ENCODE measurements at regions not wholly inside any gene's neighbourhood (a gene's known extent, or its start where the extent isn't known, plus 50 kb on each side); places are given as distances from the start of the nearest gene placed in this dataset.

DNA sequence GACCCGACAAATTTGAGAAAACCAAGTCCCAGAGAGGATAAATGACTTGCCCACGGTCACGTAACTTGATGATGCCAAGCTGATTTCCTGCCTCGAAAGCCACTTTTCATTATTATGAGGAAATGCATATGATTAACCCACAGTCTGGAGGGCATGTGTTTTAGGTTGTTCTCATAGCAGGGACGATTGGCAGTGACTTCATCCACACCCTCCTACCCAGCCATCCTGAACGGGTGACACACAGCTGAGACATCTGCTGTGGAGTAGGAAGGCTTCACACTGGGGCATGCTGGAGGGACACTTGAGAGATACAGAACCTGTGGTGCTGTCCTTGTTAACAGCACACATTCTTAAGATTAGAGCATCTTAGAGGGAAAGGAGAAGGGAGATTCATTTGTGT, 65.4 kb upstream of the WDFY2 start:
- Histone ChIP-seq H3K4me2 (ENCODE audit: low read length) (no peak overlapping the region), H3K4me3 (ENCODE audit: low read length) (no peak overlapping the region), H3K79me2 (ENCODE audit: low read length) (no peaks in the 10 kb centered on the region), H3K9ac (ENCODE audit: low read length) (no peak overlapping the region), H3K27ac (ENCODE audit: low read length) (no peak overlapping the region), H3K4me1 (ENCODE audit: low read length) (peaks cover 12% of the 10 kb centered on the region), H4K20me1 (ENCODE audit: insufficient read depth, low read length) (no peaks in the 10 kb centered on the region), H3K36me3 (replicated peaks; ENCODE audit: low read depth, low read length) (no peaks in the 10 kb centered on the region), H3K9me3 (ENCODE audit: insufficient read depth, low read length) (no peaks in the 10 kb centered on the region), H3K27me3 (ENCODE audit: low read depth, low read length) (no peaks in the 10 kb centered on the region), H2AFZ (ENCODE audit: low read depth, low read length) (no peak overlapping the region)
- TF ChIP-seq, protein P1, sequence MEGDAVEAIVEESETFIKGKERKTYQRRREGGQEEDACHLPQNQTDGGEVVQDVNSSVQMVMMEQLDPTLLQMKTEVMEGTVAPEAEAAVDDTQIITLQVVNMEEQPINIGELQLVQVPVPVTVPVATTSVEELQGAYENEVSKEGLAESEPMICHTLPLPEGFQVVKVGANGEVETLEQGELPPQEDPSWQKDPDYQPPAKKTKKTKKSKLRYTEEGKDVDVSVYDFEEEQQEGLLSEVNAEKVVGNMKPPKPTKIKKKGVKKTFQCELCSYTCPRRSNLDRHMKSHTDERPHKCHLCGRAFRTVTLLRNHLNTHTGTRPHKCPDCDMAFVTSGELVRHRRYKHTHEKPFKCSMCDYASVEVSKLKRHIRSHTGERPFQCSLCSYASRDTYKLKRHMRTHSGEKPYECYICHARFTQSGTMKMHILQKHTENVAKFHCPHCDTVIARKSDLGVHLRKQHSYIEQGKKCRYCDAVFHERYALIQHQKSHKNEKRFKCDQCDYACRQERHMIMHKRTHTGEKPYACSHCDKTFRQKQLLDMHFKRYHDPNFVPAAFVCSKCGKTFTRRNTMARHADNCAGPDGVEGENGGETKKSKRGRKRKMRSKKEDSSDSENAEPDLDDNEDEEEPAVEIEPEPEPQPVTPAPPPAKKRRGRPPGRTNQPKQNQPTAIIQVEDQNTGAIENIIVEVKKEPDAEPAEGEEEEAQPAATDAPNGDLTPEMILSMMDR (IDR thresholded peaks at IDR 0.05; ENCODE audit: low read depth, low read length): no peak
- no peak for TF ChIP-seq EZH2phosphoT487 (IDR thresholded peaks at IDR 0.05; ENCODE audit: low read depth)

DNA sequence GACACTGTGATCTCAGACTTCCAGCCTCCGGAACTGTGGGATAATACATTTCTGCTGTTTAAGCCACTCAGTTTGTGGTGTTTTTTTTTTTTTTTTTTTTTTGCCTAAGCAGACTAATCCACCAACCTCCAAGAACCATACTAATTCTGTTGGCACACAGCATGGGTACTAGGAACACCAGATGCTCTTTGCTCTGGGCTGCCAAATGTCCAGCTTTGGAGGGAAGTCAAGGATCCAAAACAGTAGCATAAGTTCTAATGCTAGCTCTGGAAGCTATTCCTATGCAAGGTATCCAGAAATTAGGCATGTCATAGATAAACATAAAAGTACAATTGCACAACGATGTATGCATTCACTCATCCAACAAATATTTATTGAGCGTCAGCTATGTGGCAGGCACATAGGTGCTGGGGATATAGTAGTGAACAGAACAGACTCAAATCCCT, 64.5 kb upstream of the WDFY2 start:
- Histone ChIP-seq H3K27me3 (ENCODE audit: low read depth, low read length) (no peaks in the 10 kb centered on the region), H3K4me2 (ENCODE audit: low read length) (no peak overlapping the region), H3K9ac (ENCODE audit: low read length) (no peak overlapping the region), H3K9me3 (ENCODE audit: insufficient read depth, low read length) (no peaks in the 10 kb centered on the region), H4K20me1 (ENCODE audit: insufficient read depth, low read length) (no peaks in the 10 kb centered on the region), H3K27ac (ENCODE audit: low read length) (no peak overlapping the region), H3K4me3 (ENCODE audit: low read length) (no peak overlapping the region), H3K79me2 (ENCODE audit: low read length) (no peaks in the 10 kb centered on the region), H3K4me1 (ENCODE audit: low read length) (peaks cover 17% of the 10 kb centered on the region), H2AFZ (ENCODE audit: low read depth, low read length) (no peak overlapping the region), H3K36me3 (replicated peaks; ENCODE audit: low read depth, low read length) (no peaks in the 10 kb centered on the region)
- TF ChIP-seq, protein P1 (IDR thresholded peaks at IDR 0.05; ENCODE audit: low read depth, low read length): no peak
- no peak for TF ChIP-seq EZH2phosphoT487 (IDR thresholded peaks at IDR 0.05; ENCODE audit: low read depth)

DNA sequence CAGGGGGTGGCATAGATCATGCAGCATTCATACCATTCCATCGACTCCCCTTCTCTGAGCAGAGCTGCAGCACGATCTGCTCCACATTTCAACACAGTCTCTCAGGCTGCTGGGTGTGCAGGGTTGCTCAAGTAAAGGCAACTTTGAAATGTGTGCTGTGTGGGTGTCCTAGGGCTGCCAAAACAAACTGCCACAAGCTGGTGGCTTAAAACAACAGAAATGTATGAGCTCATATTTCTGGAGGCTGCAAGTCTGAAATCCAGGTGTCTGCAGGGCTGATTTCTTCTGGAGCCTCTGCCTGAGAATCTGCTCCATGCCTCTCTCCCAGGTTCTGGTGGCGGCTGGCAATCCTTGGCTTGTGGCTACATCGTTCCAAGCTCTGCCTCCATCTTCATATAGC, 63.7 kb upstream of the WDFY2 start:
- Histone ChIP-seq H3K27me3 (ENCODE audit: low read depth, low read length) (no peaks in the 10 kb centered on the region), H3K4me3 (ENCODE audit: low read length) (no peak overlapping the region), H3K4me2 (ENCODE audit: low read length) (no peak overlapping the region), H3K79me2 (ENCODE audit: low read length) (no peaks in the 10 kb centered on the region), H3K36me3 (replicated peaks; ENCODE audit: low read depth, low read length) (no peaks in the 10 kb centered on the region), H2AFZ (ENCODE audit: low read depth, low read length) (no peak overlapping the region), H4K20me1 (ENCODE audit: insufficient read depth, low read length) (no peaks in the 10 kb centered on the region), H3K9me3 (ENCODE audit: insufficient read depth, low read length) (no peaks in the 10 kb centered on the region), H3K27ac (ENCODE audit: low read length) (no peak overlapping the region), H3K9ac (ENCODE audit: low read length) (no peak overlapping the region), H3K4me1 (ENCODE audit: low read length) (peaks cover 17% of the 10 kb centered on the region)
- TF ChIP-seq EZH2phosphoT487 (IDR thresholded peaks at IDR 0.05; ENCODE audit: low read depth): no peak
- TF ChIP-seq, protein P1 (IDR thresholded peaks at IDR 0.05; ENCODE audit: low read depth, low read length): no peak

DNA sequence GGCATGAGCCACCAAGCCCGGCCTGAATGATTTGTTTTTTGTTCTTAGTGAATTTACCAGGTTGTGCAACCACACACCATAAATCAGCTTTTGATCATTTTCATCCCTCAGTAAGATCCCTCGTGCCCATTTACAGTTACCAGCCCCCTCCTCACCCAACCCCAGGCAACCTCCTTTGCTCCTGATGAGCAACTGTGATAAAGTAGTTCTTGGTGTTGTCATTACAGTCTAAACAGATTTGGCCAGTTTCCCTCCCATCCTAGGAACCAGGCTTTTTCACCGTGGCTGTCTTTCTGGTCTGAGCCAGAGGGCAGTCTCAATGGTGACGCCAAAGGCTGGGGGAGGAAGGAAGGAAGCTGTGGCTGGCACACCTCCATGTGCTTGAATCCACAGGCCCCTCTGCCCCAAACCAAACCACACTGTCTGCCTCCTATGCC, 61.2 kb upstream of the WDFY2 start:
- Histone ChIP-seq H3K4me3 (ENCODE audit: low read length) (no peak overlapping the region), H4K20me1 (ENCODE audit: insufficient read depth, low read length) (no peaks in the 10 kb centered on the region), H3K27ac (ENCODE audit: low read length) (no peak overlapping the region), H3K36me3 (replicated peaks; ENCODE audit: low read depth, low read length) (no peaks in the 10 kb centered on the region), H3K27me3 (ENCODE audit: low read depth, low read length) (no peaks in the 10 kb centered on the region), H3K4me2 (ENCODE audit: low read length) (no peak overlapping the region), H3K79me2 (ENCODE audit: low read length) (no peaks in the 10 kb centered on the region), H3K9me3 (ENCODE audit: insufficient read depth, low read length) (no peaks in the 10 kb centered on the region), H3K4me1 (ENCODE audit: low read length) (peaks cover 12% of the 10 kb centered on the region), H3K9ac (ENCODE audit: low read length) (no peak overlapping the region), H2AFZ (ENCODE audit: low read depth, low read length) (peak overlapping the region; percentile 29; the same call in 1 of the 2 replicates)
- TF ChIP-seq, protein P1 (IDR thresholded peaks at IDR 0.05; ENCODE audit: low read depth, low read length): no peak
- no peak for TF ChIP-seq EZH2phosphoT487 (IDR thresholded peaks at IDR 0.05; ENCODE audit: low read depth)
